IMR-90 (cell line): ENCODE measurements at regions not wholly inside any gene's neighbourhood (a gene's known extent, or its start where the extent isn't known, plus 50 kb on each side); places are given as distances from the start of the nearest gene placed in this dataset.

ENCODE experiments used
- BHLHE40 ChIP-seq: fragments of 150-350 bp; IDR thresholded peaks from 2 replicates; pipeline ENCODE4 v1.6.1; 2016; ENCODE audit warnings: mild to moderate bottlenecking, low read depth, low read length
- CEBPB ChIP-seq: IDR thresholded peaks from 2 replicates; pipeline ENCODE4 v1.6.1; 2012; ENCODE audit warnings: low read depth, low read length, improper control_type of control experiment
- CTCF ChIP-seq: conservative IDR thresholded peaks from 2 replicates; pipeline ENCODE4 v1.5.1; 2012; ENCODE audit warnings: mild to moderate bottlenecking, low read depth, low read length, improper control_type of control experiment
- ELK1 ChIP-seq: fragments of 150-350 bp; IDR thresholded peaks from 2 replicates; pipeline ENCODE4 v1.6.1; 2016; ENCODE audit warnings: low read depth, mild to moderate bottlenecking, low read length, moderate library complexity, borderline replicate concordance
- FOS ChIP-seq: fragments of 150-350 bp; IDR thresholded peaks from 2 replicates; pipeline ENCODE4 v1.6.1; 2016; ENCODE audit warnings: low read depth, low read length
- MAFK ChIP-seq: IDR thresholded peaks from 2 replicates; pipeline ENCODE4 v1.6.1; 2012; ENCODE audit warnings: low read depth, low read length, improper control_type of control experiment
- MXI1 ChIP-seq: IDR thresholded peaks from 2 replicates; pipeline ENCODE4 v1.6.1; 2012; ENCODE audit warnings: low read depth, mild to moderate bottlenecking, low read length, moderate library complexity, borderline replicate concordance
- NFE2L2 ChIP-seq: fragments of 150-350 bp; IDR thresholded peaks from 2 replicates; pipeline ENCODE4 v1.6.1; 2016; ENCODE audit warnings: low read depth, mild to moderate bottlenecking, low read length
- POLR2A ChIP-seq: IDR thresholded peaks from 2 replicates; pipeline ENCODE4 v1.6.1; 2012; ENCODE audit warnings: mild to moderate bottlenecking, low read depth, low read length
- RAD21 ChIP-seq: IDR thresholded peaks from 2 replicates; pipeline ENCODE4 v1.6.1; 2012; ENCODE audit warnings: low read length, improper control_type of control experiment
- RCOR1 ChIP-seq: IDR thresholded peaks from 2 replicates; pipeline ENCODE4 v1.6.1; 2012; ENCODE audit warnings: mild to moderate bottlenecking, low read length, improper control_type of control experiment; ENCODE audit not compliant: insufficient replicate concordance
- RFX5 ChIP-seq: IDR thresholded peaks from 2 replicates; pipeline ENCODE4 v1.8.0; 2012; ENCODE audit warnings: low read depth, mild to moderate bottlenecking, low read length, moderate library complexity
- SMC3 ChIP-seq: fragments of 150-350 bp; IDR thresholded peaks from 2 replicates; pipeline ENCODE4 v1.6.1; 2016; ENCODE audit warnings: low read depth, mild to moderate bottlenecking, antibody characterized with exemption, low read length, moderate library complexity
- TF ChIP-seq, protein P1 (sequence below): fragments of 150-350 bp; IDR thresholded peaks from 2 replicates; pipeline ENCODE4 v1.6.1; 2017; ENCODE audit warnings: mild to moderate bottlenecking, antibody characterized with exemption, low read length, low read depth

DNA sequence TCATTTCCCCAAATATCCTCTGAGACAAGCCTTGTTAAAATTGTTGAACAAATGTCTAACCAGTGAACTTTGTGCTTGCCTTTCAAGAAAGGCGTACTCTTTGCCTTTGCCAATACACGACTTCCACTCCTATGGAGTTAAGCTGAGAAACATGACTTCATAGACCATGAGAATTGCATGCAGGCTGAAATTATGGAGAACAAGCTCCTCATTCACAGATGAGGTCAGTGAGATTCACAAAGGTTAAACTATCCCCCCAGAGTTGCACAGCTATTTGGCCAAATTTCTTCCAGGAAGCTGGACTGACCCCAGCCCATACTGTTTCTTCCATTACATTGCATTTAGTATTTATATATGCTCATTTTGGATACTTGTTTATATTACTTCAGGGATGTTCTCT is 221.4 kb upstream of the SEMA3C start:
- TF ChIP-seq POLR2A (no peak), CTCF (no peak), NFE2L2 (no peak), MXI1 (no peak), RAD21 (no peak), FOS (no peak), ELK1 (no peak), SMC3 (no peak), RFX5 (no peak), MAFK (no peak), CEBPB (no peak), BHLHE40 (no peak), RCOR1 (no peak)
- TF ChIP-seq, protein P1, sequence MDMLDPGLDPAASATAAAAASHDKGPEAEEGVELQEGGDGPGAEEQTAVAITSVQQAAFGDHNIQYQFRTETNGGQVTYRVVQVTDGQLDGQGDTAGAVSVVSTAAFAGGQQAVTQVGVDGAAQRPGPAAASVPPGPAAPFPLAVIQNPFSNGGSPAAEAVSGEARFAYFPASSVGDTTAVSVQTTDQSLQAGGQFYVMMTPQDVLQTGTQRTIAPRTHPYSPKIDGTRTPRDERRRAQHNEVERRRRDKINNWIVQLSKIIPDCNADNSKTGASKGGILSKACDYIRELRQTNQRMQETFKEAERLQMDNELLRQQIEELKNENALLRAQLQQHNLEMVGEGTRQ: no peak
